GM12874 (cell line): ENCODE measurements at regions not wholly inside any gene's neighbourhood (a gene's known extent, or its start where the extent isn't known, plus 50 kb on each side); places are given as distances from the start of the nearest gene placed in this dataset.

Source experiments
- CTCF ChIP-seq: IDR thresholded peaks from 2 replicates; pipeline ENCODE4 v1.5.1; 2011; ENCODE audit warnings: low read depth, mild to moderate bottlenecking, control low read depth, low read length, moderate library complexity; ENCODE audit not compliant: insufficient read depth

GRCh38 chr2:8513601-8514273 lies 168.1 kb upstream of the ID2 start:
- TF ChIP-seq CTCF, result no peak

- no peak for TF ChIP-seq CTCF
Measured at GRCh38 chr2:8514274-8514662, 167.6 kb upstream of the ID2 start.

GRCh38 chr2:8514796-8515758 lies 166.8 kb upstream of the ID2 start:
- no peak for TF ChIP-seq CTCF

- no peak for TF ChIP-seq CTCF
Measured at GRCh38 chr2:8515864-8516533, 165.9 kb upstream of the ID2 start.

- TF ChIP-seq CTCF, result no peak
Measured at GRCh38 chr2:8517850-8518498, 163.9 kb upstream of the ID2 start.

GRCh38 chr2:8518979-8519668 lies 162.7 kb upstream of the ID2 start:
- no peak for TF ChIP-seq CTCF
